ENCODE measurements at regions not wholly inside any gene's neighbourhood (a gene's known extent, or its start where the extent isn't known, plus 50 kb on each side); places are given as distances from the start of the nearest gene placed in this dataset.

GRCh38 chr3:170751899-170752293 is 118.1 kb downstream of the RPL22L1 start:
- DNase-seq = no peak

- DNase-seq = no peak
Measured at GRCh38 chr3:170751083-170751898, 118.7 kb downstream of the RPL22L1 start.

DNA sequence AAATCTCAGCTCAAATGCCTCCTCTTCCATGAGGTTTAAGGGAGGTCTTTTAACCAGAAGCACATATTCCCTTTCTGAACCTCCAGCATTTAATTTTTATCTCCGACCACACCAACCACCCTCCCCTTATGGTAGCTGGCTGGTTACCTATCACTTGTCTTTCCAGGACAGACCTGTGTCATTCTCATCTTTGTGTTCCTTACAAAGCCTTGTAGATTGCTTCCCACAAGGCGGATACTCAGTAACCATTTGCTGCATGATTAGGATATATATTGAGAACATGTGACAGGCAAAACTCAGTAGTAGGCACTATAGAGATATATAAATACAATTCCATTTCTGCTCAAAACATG is 119.5 kb downstream of the RPL22L1 start:
- no peak for DNase-seq

GRCh38 chr3:170749765-170750477 is 120.1 kb downstream of the RPL22L1 start:
- no peak for DNase-seq

DNA sequence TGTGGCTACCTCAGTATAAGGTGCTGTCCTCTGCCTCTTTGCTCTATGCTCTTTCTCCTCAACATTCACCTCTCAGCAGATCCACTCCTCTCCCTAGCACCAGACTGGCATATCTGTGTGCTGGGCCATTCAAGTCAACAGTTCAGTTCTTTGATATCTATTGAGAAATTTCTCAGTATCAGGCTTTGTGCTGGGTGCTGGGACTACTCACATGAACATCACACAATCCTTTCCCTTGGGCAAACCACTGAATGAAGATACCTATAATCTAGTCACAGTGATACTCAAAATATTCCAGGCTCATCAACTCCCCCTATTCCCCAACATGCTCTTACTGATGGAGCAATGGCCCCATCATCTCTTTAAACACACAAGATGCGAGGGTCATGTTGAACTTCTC is 120.8 kb downstream of the RPL22L1 start:
- DNase-seq = no peak

GRCh38 chr3:170746175-170746942 is 123.6 kb downstream of the RPL22L1 start:
- no peak for DNase-seq

GRCh38 chr3:170745211-170745718 is 124.7 kb downstream of the RPL22L1 start:
- no peak for DNase-seq

- DNase-seq = no peak
Measured at GRCh38 chr3:170741756-170742529, 128.1 kb downstream of the RPL22L1 start.

DNA sequence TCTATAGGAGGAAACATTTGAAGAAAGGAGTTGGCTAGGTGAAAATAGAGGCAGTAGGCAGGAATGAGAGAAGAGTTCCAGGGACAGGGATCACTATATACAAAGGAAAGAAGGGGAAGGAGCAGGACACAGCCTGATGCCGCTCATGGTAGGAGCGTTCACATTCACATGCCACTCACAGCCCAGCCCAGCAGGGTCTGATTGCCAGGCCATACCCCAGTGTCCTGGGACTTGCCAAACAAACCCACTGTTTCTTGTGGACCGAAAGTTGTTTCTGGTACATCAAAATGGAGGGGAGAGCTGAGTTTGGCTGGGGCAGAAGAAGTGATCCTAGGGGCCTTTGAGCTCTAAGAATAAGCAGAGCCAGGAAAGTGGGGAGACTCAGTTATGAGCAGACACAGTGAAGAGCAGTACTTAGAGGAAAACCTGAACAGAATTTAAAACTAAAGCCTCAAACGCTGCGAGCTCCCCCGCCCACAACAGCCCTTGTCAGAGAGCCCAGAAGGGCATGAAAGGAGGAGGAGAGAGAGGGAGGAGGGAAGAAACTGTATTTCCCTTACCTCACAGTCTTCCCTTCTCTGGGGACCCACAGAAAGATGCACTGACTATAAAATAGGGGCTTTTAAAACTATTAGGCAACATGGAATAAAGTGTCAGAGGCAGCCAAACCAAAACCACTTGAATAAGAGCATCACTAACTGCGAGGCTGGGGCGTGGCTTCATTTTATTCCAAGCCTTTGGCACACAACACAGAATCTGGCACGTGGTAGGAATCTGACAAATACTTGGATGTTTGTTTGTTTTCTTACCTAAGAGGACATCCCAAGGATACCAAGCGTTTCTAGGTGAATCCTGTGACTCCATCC is 129.0 kb downstream of the RPL22L1 start:
- no peak for DNase-seq

GRCh38 chr3:170740285-170740684 is 129.7 kb downstream of the RPL22L1 start:
- DNase-seq = no peak

GRCh38 chr3:170739410-170739809 is 130.6 kb downstream of the RPL22L1 start:
- DNase-seq = no peak

DNA sequence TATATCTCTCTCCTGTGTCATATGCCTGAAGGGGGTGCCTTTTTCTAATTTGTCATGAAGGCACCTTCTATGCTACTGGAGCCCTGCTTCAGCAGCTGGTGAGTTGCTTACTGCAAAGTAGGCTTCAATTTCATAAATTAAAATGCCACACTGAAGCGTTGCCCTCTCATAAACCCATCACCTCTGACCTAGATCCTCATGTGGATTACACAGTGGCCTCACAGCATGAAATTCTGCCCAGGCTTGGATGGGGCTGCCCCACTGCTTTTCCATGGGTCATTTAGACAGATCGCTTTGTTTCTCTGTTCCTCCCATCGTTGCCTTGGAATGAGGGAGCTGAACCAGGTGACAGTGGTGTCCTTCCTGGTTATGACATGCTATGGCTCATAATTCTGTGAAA is 131.2 kb downstream of the RPL22L1 start:
- no peak for DNase-seq

DNA sequence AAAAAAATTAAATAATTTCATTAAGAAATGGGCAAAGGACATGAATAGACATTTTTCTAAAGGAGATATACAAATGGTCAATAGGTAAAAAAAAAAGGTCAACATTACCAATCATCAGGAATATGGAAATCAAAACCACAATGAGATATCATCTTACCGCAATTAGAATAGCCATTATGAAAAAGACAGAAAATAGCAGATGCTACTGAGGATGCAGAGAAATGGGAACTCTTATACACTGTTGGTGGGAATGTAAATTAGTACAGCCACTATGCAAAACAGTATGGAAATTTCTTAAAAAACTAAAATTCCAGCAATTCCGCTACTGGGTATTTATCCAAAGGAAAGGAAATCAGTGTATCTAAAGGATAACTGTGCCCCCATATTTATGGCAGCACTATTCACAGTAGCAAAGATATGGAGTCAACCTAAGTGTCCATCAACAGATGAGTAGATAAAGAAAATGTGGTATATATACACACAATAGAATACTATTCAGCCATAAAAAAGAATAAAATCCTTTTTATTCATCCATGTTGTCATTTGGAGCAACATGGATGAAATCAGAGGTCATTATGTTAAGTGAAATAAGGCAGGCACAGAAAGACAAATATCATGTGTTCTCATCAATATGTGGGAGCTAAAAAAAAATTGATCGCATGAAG is 132.4 kb downstream of the RPL22L1 start:
- DNase-seq = no peak

DNA sequence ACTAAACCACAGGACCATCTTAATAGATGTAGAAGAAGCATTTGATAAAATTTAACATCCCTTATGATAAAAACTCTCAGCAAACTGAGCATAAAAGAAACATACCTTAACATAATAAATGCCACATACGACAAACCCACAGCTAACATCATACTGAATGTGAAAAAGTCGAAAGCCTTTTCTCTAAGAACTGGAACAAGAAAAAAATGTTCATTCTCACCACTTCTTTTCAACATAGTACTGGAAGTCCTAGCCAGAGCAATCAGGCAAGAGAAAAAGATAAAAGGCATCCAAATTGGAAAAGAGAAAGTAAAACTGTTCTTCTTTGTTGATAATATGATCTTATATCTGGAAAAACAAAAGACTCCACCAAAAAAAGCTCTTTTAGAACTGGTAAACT is 134.2 kb downstream of the RPL22L1 start:
- DNase-seq = no peak

DNA sequence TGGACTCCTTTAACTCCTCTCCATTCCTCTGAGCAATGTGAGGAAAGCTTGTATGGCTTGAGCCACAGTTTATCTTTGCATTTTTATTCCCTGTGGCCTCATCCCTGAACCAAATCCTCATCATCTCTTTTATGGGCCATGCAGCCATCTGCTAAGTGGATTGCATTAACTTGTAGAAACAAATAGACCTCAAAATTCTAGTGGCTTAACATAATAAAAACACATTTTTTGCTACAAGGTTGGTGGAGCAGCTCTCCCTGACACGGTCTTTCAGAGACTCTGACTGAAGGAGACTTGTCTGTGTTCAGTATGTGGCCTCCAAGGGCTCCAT is 135.3 kb downstream of the RPL22L1 start:
- no peak for DNase-seq

GRCh38 chr3:170734043-170734734 is 135.8 kb downstream of the RPL22L1 start:
- no peak for DNase-seq

GRCh38 chr3:170732660-170733245 is 137.2 kb downstream of the RPL22L1 start:
- DNase-seq = no peak

DNA sequence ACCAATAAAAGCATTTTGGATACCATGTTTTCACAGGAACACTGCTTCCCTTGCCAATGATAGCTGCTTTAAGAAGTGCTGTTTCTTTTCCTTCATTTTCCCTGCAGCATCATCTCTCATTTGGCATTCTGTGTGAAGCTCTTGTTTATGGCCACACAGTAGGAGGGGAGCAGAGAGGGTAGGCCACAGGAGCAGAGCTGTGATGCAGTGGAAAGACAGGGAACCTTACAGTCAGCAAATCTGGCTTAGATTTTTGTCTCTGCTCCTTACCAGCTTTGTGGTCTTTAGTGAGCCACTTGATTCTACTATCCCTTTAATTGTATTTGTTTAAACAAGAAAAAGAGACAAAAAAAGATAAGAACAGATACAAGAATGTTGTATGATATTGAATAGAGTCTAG is 138.7 kb downstream of the RPL22L1 start:
- no peak for DNase-seq

GRCh38 chr3:170730071-170730812 is 139.8 kb downstream of the RPL22L1 start:
- DNase-seq = no peak

- DNase-seq = no peak
Measured at GRCh38 chr3:170728181-170728580, 141.8 kb downstream of the RPL22L1 start.

All from GF-D8 (cell line).